GM21528 (cell line): ENCODE measurements at regions not wholly inside any gene's neighbourhood (a gene's known extent, or its start where the extent isn't known, plus 50 kb on each side); places are given as distances from the start of the nearest gene placed in this dataset.
"Not testable (repeated sequence)": the region's sequence is repeated elsewhere in the genome, so short reads cannot be mapped to it uniquely, and the experiment has no call there.

Source experiments
- ATAC-seq: cut with Tn5 transposase; IDR thresholded peaks from one replicate; pipeline ENCODE4 v1.9.1; 2021; ENCODE audit warnings: mild to moderate bottlenecking, moderate library complexity; ENCODE audit not compliant: unreplicated experiment, low FRiP score

DNA sequence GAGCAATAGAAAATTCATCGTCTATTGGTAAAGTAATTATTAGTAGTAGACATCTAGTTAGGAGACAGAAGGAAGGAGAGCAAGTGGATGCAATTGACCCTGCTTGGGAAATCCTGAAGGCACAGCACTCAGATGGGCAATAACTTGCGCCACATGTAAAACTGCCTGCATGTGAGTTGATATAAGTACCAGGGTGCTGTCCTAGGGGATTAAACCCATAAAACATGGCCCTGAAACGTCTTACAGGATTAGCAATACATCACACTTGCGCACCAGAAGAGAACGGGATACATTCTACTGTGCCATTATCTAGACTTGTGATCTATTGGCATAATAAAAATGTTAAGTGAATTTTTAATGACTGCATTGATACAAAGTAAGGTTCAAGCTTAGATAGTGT lies 277.5 kb upstream of the LYPLAL1 start:
- ATAC-seq: no peak

DNA sequence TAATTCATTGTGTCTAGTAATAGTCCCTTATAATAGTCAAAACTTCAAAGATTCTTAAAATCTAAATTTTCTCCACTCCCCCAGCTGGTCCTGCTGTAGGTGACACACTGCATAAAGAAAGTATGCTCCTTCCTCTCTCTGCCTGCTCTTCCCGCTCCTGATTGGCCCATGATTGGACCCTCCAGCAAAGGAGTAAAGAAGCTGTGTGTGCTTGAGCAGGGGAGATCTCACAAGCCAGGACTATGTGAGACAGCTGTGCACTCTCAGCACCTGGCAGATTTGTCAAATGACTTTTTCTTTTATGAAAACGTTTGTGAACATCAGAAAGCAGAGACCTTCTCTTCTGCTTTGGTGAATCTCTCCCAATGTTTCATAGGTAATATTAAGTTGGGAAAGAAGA lies 274.8 kb upstream of the LYPLAL1 start:
- no peak for ATAC-seq

GRCh38 chr1:218900615-218901014 lies 273.1 kb upstream of the LYPLAL1 start:
- no peak for ATAC-seq

DNA sequence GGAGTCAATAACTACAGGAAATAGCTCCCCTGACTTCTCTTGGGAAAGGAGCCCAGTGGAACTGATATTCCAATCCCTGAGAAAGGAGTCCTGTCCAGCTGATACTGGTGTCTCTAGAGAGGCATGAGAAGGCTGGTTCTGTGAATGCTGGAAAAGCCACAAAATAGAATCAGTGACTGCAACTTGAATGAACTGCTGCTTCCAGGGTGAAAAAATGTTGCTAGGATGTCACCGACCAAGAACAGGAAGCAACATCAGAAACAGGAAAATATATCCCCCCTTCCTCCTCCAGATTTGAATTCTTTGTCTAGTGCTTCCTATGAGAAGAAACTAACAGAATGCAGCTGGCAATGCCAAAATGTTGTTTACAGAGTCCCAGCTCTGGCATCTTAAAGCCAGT lies 269.3 kb upstream of the LYPLAL1 start:
- no peak for ATAC-seq

DNA sequence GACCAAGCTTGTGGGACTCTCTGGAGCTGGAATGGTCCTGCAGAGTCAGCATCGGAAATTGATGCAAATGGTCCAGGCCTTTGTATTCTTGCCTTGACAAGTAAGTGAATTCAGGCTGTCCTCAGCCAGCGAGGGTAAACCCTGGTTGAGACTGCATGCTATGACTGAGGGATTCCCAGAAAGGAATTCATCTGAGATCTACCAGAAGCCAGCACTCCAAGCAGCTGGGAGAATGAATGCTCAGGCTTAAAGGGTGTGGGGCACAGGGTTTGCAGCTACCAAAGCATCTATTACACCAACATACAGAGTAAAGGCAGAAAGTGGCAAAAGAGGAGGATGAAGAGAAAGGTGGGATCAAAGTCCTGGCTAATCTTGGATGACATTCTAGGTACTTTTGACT lies 257.0 kb upstream of the LYPLAL1 start:
- no peak for ATAC-seq

DNA sequence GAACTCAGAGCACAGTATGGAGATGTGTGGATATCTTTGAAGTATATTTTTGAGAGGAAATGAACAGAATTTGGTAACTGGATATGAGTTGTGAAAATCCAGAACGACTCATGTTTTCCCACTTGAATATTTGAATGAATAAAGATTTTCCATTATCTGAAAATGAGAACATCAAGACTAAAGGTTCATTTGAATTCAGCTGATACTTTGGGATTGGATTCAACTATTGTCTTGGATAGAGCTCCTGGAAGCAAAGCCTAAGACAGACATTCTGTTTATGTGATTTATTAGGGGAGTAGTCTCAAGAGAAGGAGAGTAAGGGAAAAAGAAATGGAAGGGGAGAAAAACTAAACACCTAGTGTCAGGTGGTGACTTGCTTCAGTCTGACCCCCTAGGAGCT lies 256.0 kb upstream of the LYPLAL1 start:
- ATAC-seq: no peak

- ATAC-seq: no peak
Observed at GRCh38 chr1:218925777-218926176, 247.9 kb upstream of the LYPLAL1 start.

- ATAC-seq: no peak
Observed at GRCh38 chr1:218926631-218927030, 247.0 kb upstream of the LYPLAL1 start.

- ATAC-seq: no peak
Observed at GRCh38 chr1:218930000-218930399, 243.7 kb upstream of the LYPLAL1 start.

GRCh38 chr1:218930472-218931241 lies 243.0 kb upstream of the LYPLAL1 start:
- no peak for ATAC-seq

- ATAC-seq: no peak
Observed at GRCh38 chr1:218931324-218931723, 242.4 kb upstream of the LYPLAL1 start.

GRCh38 chr1:218933513-218933912 lies 240.2 kb upstream of the LYPLAL1 start:
- ATAC-seq: no peak

DNA sequence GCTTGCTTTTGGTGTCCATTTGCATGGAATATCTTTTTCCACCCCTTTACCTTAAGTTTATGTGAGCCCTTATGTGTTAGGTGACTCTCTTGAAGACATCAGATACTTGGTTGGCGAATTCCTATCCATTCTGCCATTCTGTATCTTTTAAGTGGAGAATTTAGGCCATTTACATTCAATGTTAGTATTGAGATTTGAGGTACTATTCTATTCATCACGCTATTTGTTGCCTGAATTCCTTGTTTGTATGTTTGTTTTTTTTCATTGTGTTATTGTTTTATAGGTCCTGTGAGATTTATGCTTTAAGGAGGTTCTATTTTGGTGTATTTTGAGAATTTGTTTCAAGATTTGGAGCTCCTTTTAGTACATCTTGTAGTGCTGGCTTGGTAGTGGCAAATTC lies 238.3 kb upstream of the LYPLAL1 start:
- ATAC-seq: not testable (repeated sequence)

DNA sequence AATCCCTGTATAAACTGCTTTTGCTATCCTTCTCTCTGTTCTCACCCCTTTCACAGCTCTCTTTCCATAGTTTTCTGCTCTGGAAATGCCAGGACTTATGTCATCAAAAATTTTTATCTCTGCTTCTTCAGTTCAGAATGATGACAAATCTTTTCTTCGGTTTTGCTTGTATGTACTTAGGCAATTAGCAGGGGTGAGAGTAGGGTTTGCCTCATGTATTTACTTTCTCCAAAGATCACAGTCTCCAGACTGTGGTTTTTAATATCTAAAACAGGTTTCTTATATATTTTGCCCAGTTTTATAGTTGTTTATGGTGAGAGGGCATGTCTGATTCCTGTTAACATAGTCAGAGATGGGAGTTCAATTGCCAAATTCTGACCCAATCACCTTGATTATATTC lies 235.4 kb upstream of the LYPLAL1 start:
- ATAC-seq: no peak

DNA sequence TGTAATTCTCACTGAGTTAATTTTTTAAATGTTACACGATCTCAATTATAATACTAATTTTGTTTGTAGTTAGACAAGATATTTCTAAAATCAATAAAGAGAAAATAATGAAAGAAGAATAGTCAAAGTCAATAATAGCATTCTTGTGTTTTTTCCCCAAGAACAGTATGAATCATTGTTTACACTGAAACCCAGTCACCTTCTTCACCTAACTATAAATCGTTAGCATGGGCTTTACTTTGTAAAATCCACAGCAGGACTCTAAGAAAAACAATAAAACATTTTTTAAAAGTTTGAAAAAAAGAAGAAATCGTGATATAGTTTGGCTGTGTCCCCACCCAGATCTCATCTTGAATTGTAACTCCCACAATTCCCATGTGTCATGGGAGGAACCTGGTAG lies 234.6 kb upstream of the LYPLAL1 start:
- no peak for ATAC-seq

DNA sequence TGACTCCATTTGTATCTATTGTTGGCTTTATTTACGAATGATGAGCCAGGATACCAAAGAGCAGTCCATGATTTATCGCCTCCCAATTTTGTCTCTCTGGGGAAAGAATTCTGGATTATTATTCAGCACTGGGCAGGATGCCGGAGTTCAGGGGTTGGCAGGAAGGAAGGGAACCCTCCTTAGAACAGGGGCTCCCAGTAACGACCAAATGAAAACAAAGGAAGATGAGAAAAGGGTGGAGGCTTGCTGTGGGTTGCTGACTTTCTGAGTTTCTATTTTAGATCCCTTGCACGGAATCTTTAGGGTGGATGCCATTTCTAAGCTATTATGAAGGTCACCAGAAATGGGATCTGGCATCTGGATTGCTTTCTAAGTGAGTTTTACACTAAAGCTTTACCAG lies 231.2 kb upstream of the LYPLAL1 start:
- ATAC-seq: no peak

DNA sequence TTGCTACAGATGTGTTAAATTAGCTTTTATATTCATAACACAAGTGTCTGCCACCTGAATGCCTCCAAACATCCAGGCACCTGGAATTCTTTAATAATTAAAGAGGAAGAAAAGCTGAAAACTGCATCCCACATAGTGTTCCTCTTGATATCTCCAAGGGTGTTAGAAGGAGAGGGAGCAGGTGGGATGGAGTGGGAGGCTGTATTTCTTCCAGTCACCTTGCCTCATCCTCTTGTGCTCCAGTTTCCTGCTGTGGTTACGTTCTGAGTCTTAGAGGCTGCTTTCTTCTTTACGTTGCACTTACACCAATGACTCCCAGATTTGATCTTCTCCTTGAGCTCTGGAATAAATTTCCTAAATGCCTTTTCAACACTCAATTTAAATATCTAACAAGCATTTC lies 230.3 kb upstream of the LYPLAL1 start:
- ATAC-seq: no peak

DNA sequence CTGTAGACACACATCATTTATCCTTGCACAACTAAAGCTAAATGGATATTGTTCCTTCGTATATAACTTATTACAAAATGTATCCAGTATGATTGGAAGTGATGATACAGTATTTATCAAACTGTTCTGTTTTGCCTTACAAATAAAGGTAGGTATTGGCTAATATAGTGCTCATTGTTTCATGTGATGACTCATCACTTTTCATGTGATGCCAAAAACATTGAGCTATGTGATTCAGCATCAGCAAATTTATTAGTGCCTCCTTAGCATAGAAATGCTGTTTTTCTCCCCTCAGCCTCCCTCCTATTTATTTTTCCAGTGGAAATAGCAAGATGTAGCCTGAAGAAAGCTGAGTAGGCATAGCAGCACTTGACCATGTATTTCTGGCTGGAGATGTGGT lies 228.6 kb upstream of the LYPLAL1 start:
- ATAC-seq: no peak

DNA sequence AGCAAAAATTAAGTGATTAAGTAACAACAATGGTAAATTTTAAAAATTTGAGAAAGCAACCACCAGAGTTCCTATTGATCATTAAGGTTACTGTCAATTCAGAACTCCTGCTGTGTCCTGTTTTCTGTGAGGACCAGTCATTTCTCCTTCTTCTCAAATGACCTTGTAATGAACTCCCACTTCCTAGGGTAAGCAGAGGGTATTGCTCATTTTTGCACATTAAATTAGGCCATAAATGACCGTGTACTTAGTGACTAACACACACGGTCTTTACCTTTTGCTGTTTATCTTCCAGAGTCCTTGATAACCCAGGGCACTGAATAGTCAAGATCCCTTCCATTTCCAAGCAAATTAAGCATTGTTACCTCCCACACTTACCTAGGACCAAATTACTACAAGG lies 227.5 kb upstream of the LYPLAL1 start:
- ATAC-seq: no peak

DNA sequence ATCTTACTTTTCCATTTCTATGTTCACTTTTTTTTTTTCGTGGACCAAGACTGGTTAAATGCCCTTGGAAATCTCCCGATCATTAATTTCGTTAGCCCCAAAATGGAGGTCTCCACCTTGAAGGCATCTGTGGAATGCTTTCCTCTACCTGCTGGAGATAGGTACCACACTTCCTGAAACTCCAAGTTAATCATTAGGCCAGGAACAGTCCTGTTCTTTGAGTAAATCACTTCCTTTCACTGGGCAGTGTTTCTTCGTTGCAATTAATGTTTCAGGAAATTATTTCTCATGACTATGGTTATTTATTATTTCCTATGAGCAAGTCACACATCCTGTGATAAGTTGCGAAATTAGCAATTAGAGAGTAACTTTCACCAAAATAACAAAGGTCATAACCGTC lies 225.2 kb upstream of the LYPLAL1 start:
- ATAC-seq: no peak

- no peak for ATAC-seq
Observed at GRCh38 chr1:218953386-218953785, 220.3 kb upstream of the LYPLAL1 start.

- ATAC-seq: no peak
Observed at GRCh38 chr1:218957971-218958370, 215.7 kb upstream of the LYPLAL1 start.

GRCh38 chr1:218959784-218960183 lies 213.9 kb upstream of the LYPLAL1 start:
- no peak for ATAC-seq
